SK-N-SH treated with all-trans-retinoic acid at 6 μM for 48 hours (cell line): ENCODE measurements at regions not wholly inside any gene's neighbourhood (a gene's known extent, or its start where the extent isn't known, plus 50 kb on each side); places are given as distances from the start of the nearest gene placed in this dataset.

ENCODE experiments used
- ARNTL ChIP-seq: fragments of 450-650 bp; formaldehyde crosslinking; IDR thresholded peaks from 2 replicates; pipeline ENCODE4 v1.5.0; 2020; ENCODE audit warnings: low read depth, mild to moderate bottlenecking, moderate library complexity, borderline replicate concordance
- BACH2 ChIP-seq: fragments of 250-450 bp; sonication (Bioruptor Pico); IDR thresholded peaks from 2 replicates; pipeline ENCODE4 v1.9.0; 2021; ENCODE audit warnings: mild to moderate bottlenecking, borderline replicate concordance
- PPARA ChIP-seq: fragments of 250-450 bp; sonication (Bioruptor Pico); IDR thresholded peaks from 2 replicates; pipeline ENCODE4 v1.5.0; 2020; ENCODE audit warnings: mild to moderate bottlenecking, borderline replicate concordance
- RARB ChIP-seq: fragments of 250-450 bp; sonication (Bioruptor Pico); IDR thresholded peaks from 2 replicates; pipeline ENCODE4 v1.8.0; 2021; ENCODE audit warnings: mild to moderate bottlenecking, moderate library complexity
- TOX ChIP-seq: fragments of 250-450 bp; sonication (Bioruptor Pico); IDR thresholded peaks from 2 replicates; pipeline ENCODE4 v1.8.0; 2021; ENCODE audit warnings: mild to moderate bottlenecking, moderate library complexity, borderline replicate concordance
- ZFP30 ChIP-seq: fragments of 450-650 bp; formaldehyde crosslinking; IDR thresholded peaks from 2 replicates; pipeline ENCODE4 v1.5.0; 2022; ENCODE audit warnings: mild to moderate bottlenecking, moderate library complexity
- TF ChIP-seq, protein P1 (sequence below): fragments of 250-450 bp; sonication (Bioruptor Pico); IDR thresholded peaks from 2 replicates; pipeline ENCODE4 v1.8.0; 2020; ENCODE audit warnings: mild to moderate bottlenecking, moderate library complexity, borderline replicate concordance

DNA sequence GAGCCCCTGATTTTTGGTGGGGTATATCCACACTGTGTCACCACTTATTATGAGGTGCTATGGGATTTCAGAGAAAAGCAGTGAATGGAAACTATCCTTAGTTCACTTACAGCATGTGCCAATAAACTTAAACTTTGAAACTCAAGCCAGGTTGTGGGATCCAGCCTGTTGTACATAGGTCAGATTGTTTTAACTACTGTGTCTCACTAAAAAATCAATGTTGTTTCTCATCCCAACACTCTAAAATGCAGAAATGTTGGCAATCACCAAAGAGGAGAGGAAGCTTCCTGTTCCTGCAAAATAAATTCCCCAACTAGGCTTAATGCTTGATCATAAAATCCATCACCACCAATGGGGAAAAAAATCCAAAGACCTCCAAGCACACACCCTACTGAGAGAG is 173.7 kb upstream of the ONECUT1 start:
- TF ChIP-seq BACH2 (CRISPR knock-in tag) (no peak), TOX (CRISPR knock-in tag) (no peak), RARB (CRISPR knock-in tag) (no peak), ARNTL (CRISPR knock-in tag) (no peak), PPARA (CRISPR knock-in tag) (no peak), ZFP30 (no peak)
- TF ChIP-seq, protein P1, sequence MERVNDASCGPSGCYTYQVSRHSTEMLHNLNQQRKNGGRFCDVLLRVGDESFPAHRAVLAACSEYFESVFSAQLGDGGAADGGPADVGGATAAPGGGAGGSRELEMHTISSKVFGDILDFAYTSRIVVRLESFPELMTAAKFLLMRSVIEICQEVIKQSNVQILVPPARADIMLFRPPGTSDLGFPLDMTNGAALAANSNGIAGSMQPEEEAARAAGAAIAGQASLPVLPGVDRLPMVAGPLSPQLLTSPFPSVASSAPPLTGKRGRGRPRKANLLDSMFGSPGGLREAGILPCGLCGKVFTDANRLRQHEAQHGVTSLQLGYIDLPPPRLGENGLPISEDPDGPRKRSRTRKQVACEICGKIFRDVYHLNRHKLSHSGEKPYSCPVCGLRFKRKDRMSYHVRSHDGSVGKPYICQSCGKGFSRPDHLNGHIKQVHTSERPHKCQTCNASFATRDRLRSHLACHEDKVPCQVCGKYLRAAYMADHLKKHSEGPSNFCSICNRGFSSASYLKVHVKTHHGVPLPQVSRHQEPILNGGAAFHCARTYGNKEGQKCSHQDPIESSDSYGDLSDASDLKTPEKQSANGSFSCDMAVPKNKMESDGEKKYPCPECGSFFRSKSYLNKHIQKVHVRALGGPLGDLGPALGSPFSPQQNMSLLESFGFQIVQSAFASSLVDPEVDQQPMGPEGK (CRISPR knock-in tag) = no peak
